Activated CD8-positive, alpha-beta T cell treated with anti-CD3 and anti-CD28 coated beads for 36 hours (primary cell): ENCODE measurements at regions not wholly inside any gene's neighbourhood (a gene's known extent, or its start where the extent isn't known, plus 50 kb on each side); places are given as distances from the start of the nearest gene placed in this dataset.

Experiments
- ATAC-seq: fragments of 200-7000 bp; cut with Tn5 transposase; one replicate; pipeline ENCODE4 v1.10.0; 2021; ENCODE audit warnings: mild to moderate bottlenecking, moderate library complexity
- CTCF ChIA-PET: fragments of 350-600 bp; sonication (Branson Sonifier 250); formaldehyde crosslinking; loops from one replicate; lab custom pipeline; 2021; ENCODE audit warnings: antibody characterized with exemption; lab: Charles Lee
- POLR2A ChIA-PET: fragments of 350-600 bp; sonication (Branson Sonifier 250); formaldehyde crosslinking; loops from one replicate; lab custom pipeline; 2021; ENCODE audit warnings: antibody characterized with exemption; lab: Charles Lee
- DNase-seq: peaks from one replicate; pipeline ENCODE4 v3.0.0-alpha.2; 2020
- H3K27ac Mint-ChIP-seq: one replicate; pipeline ENCODE4 v1.8.0; 2021; ENCODE audit warnings: mild to moderate bottlenecking, mixed read lengths
- H3K27me3 Mint-ChIP-seq: one replicate; pipeline ENCODE4 v1.8.0; 2021; ENCODE audit warnings: mixed read lengths
- H3K36me3 Mint-ChIP-seq: one replicate; pipeline ENCODE4 v1.8.0; 2021; ENCODE audit warnings: low read depth, mixed read lengths
- H3K4me1 Mint-ChIP-seq: one replicate; pipeline ENCODE4 v1.8.0; 2021; ENCODE audit warnings: low read depth, mixed read lengths
- H3K4me3 Mint-ChIP-seq: one replicate; pipeline ENCODE4 v1.8.0; 2021; ENCODE audit warnings: mild to moderate bottlenecking, moderate library complexity, mixed read lengths
- H3K9me3 Mint-ChIP-seq: one replicate; pipeline ENCODE4 v1.8.0; 2021; ENCODE audit warnings: mixed read lengths
- intact Hi-C: fragments of 100-400 bp; cut with micrococcal nuclease; formaldehyde crosslinking; loops from one replicate; pipeline ENCODE4 v1.10.0; 2022
- TF ChIP-seq, protein P1 (sequence below): fragments of 200-600 bp; IDR thresholded peaks from one replicate; pipeline ENCODE4 v1.8.0; 2022; ENCODE audit warnings: antibody characterized with exemption, mild to moderate bottlenecking

DNA sequence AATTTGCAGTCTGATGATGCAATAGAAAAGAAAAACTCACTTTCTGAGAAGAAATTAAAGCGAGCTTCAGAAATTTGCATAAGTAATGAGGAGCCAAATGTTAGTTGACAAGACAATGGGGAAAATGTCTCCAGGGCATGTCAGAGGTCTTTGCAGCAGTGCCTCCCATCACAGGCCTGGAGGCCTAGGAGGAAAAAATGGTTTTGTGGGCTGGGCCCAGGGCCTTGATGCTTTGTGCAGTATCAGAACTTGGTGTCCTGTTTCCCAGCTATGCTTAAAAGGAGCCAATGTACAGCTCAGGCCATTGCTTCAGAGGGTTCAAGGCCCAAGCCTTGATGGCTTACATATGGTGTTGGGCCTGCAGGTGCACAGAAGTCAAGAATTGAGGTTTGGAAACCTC is 298.4 kb downstream of the SMARCA2 start:
- H3K9me3 Mint-ChIP-seq: peaks cover 30% of the 10 kb centered on the region
- no peaks in the 10 kb centered on the region for H3K4me1 Mint-ChIP-seq
- CTCF ChIA-PET: no interaction called here
- no peak overlapping the region for H3K4me3 Mint-ChIP-seq
- intact Hi-C loops: no loop called here
- POLR2A ChIA-PET: no interaction called here
- peaks cover 5% of the 10 kb centered on the region for H3K27me3 Mint-ChIP-seq
- no peak for ATAC-seq
- no peak overlapping the region for H3K27ac Mint-ChIP-seq
- DNase-seq: no peak
- TF ChIP-seq, protein P1, sequence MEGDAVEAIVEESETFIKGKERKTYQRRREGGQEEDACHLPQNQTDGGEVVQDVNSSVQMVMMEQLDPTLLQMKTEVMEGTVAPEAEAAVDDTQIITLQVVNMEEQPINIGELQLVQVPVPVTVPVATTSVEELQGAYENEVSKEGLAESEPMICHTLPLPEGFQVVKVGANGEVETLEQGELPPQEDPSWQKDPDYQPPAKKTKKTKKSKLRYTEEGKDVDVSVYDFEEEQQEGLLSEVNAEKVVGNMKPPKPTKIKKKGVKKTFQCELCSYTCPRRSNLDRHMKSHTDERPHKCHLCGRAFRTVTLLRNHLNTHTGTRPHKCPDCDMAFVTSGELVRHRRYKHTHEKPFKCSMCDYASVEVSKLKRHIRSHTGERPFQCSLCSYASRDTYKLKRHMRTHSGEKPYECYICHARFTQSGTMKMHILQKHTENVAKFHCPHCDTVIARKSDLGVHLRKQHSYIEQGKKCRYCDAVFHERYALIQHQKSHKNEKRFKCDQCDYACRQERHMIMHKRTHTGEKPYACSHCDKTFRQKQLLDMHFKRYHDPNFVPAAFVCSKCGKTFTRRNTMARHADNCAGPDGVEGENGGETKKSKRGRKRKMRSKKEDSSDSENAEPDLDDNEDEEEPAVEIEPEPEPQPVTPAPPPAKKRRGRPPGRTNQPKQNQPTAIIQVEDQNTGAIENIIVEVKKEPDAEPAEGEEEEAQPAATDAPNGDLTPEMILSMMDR: no peak
- H3K36me3 Mint-ChIP-seq: no peaks in the 10 kb centered on the region

DNA sequence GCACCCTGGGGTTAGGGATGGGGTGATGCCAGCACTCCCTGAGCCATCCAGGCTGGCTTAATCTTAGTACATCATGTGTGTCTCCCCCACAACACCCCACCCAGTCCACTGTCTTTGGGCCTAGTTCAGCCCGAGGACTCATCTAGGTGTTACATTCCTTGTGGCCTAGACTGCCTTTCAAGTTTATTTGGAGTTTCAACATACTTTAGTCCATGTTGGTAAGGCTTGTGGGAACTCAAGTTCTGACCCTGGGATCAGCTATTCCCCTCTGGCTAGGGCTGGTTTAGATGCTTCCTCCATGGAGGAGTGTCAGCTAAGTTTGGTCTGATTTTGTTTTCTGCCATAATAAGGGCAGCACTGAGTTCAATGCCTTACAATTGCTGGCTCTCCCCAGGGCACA is 302.4 kb downstream of the SMARCA2 start:
- H3K36me3 Mint-ChIP-seq: no peaks in the 10 kb centered on the region
- ChIA-PET CTCF (no interaction called here), POLR2A (no interaction called here)
- no peak for DNase-seq
- H3K4me1 Mint-ChIP-seq: no peaks in the 10 kb centered on the region
- no peak overlapping the region for H3K27ac Mint-ChIP-seq
- no peak for ATAC-seq
- H3K9me3 Mint-ChIP-seq: peaks cover 18% of the 10 kb centered on the region
- H3K4me3 Mint-ChIP-seq: no peak overlapping the region
- TF ChIP-seq, protein P1: no peak
- H3K27me3 Mint-ChIP-seq: peaks cover 3% of the 10 kb centered on the region
- intact Hi-C loops: no loop called here

DNA sequence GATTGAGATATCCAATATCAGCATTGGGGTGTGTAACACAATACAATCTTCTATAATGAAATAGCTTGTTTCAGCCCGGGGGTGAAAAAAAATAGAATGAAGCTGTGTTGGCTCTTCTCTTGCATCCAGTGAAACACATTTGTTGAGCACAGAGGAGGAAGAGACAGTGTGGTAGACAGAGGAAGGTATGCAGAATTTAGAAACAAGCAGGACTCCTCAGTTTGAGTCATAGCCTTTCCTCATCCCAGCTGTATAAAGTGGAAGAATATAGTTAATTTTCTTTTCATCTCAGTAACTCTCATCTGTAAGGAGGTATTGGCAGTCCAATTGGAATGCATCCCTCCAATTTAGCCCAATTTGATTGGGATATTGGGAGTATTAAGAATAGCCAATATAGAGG is 302.2 kb upstream of the VLDLR start:
- DNase-seq: no peak
- H3K4me1 Mint-ChIP-seq: no peaks in the 10 kb centered on the region
- intact Hi-C loops: no loop called here
- TF ChIP-seq, protein P1: no peak
- POLR2A ChIA-PET: no interaction called here
- no peaks in the 10 kb centered on the region for H3K36me3 Mint-ChIP-seq
- H3K4me3 Mint-ChIP-seq: no peak overlapping the region
- peaks cover 8% of the 10 kb centered on the region for H3K9me3 Mint-ChIP-seq
- H3K27ac Mint-ChIP-seq: no peak overlapping the region
- CTCF ChIA-PET: no interaction called here
- ATAC-seq: no peak
- peaks cover 3% of the 10 kb centered on the region for H3K27me3 Mint-ChIP-seq

DNA sequence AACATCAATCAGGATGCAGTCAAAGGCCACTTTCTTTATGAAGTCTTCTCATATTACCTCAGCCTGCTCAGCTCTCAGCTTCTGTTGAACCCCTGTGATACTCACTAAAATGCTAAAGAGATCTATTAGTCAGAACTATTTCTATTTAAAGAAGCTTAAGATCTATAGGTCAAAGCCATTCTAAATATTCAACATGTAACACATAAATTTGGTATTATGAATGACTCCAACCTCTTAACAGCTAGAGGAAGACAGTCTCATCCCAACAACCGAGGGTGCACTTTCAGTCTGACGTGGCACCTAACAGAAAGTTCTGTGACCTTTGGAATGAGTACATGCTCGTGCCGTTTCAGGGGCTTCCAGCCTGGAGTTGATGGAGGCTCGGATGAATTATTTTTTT is 301.5 kb upstream of the VLDLR start:
- H3K4me3 Mint-ChIP-seq: no peak overlapping the region
- H3K36me3 Mint-ChIP-seq: no peaks in the 10 kb centered on the region
- CTCF ChIA-PET: no interaction called here
- no peaks in the 10 kb centered on the region for H3K4me1 Mint-ChIP-seq
- H3K27me3 Mint-ChIP-seq: peaks cover 3% of the 10 kb centered on the region
- ATAC-seq: no peak
- DNase-seq: no peak
- intact Hi-C loops: no loop called here
- no peak overlapping the region for H3K27ac Mint-ChIP-seq
- H3K9me3 Mint-ChIP-seq: peaks cover 2% of the 10 kb centered on the region
- TF ChIP-seq, protein P1: no peak
- POLR2A ChIA-PET: no interaction called here

DNA sequence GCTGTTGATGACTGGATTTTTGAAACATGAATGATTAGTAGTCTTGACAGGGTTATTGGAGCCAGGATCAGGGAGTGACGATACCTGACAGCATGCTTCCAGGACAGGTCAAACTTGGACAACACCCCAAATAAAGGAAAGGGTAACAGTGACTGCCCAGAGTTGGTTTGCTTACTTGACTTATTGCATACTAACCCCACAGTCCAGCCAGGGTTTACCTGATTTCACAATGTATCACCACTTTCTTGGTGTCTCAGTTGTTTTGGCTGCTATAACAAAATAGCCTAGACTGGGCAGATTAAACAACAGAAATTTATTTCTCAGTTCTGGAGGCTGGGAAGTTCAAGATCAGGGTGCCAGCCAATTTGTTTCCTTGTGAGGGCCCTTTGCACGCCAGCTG is 301.0 kb upstream of the VLDLR start:
- POLR2A ChIA-PET: no interaction called here
- no peak for ATAC-seq

More for the DNA sequence above, 301.0 kb upstream of the VLDLR start:
- no peak overlapping the region for H3K27ac Mint-ChIP-seq
- H3K4me3 Mint-ChIP-seq: no peak overlapping the region
- TF ChIP-seq, protein P1: no peak
- no peak for DNase-seq
- intact Hi-C loops: no loop called here
- H3K36me3 Mint-ChIP-seq: no peaks in the 10 kb centered on the region
- no peaks in the 10 kb centered on the region for H3K9me3 Mint-ChIP-seq
- CTCF ChIA-PET: no interaction called here
- H3K27me3 Mint-ChIP-seq: peaks cover 3% of the 10 kb centered on the region
- H3K4me1 Mint-ChIP-seq: no peaks in the 10 kb centered on the region
